GM18909 (cell line): ENCODE measurements at regions not wholly inside any gene's neighbourhood (a gene's known extent, or its start where the extent isn't known, plus 50 kb on each side); places are given as distances from the start of the nearest gene placed in this dataset.
"Not testable (repeated sequence)": the region's sequence is repeated elsewhere in the genome, so short reads cannot be mapped to it uniquely, and the experiment has no call there.

Experiments used
- ATAC-seq: cut with Tn5 transposase; IDR thresholded peaks from one replicate; pipeline ENCODE4 v1.9.1; 2021; ENCODE audit warnings: mild to moderate bottlenecking; ENCODE audit not compliant: unreplicated experiment, poor library complexity

- no peak for ATAC-seq
Measured at GRCh38 chr6:28657381-28657768, 131.7 kb downstream of the GPX5 start.

GRCh38 chr6:28657769-28658465 is 132.2 kb downstream of the GPX5 start:
- ATAC-seq, result no peak

- no peak for ATAC-seq
Measured at GRCh38 chr6:28658475-28659249, 133.0 kb downstream of the GPX5 start.

- ATAC-seq, result no peak
Measured at GRCh38 chr6:28659250-28659566, 133.5 kb downstream of the GPX5 start.

- no peak for ATAC-seq
Measured at GRCh38 chr6:28661097-28661713, 135.5 kb downstream of the GPX5 start.

GRCh38 chr6:28664870-28665396 is 139.3 kb downstream of the GPX5 start:
- no peak for ATAC-seq

- ATAC-seq, result no peak
Measured at GRCh38 chr6:28673417-28673786, 147.7 kb downstream of the GPX5 start.

- ATAC-seq, result no peak
Measured at GRCh38 chr6:28673787-28674671, 148.3 kb downstream of the GPX5 start.

- no peak for ATAC-seq
Measured at GRCh38 chr6:28675600-28675999, 149.9 kb downstream of the GPX5 start.

GRCh38 chr6:28682542-28682941 is 156.9 kb downstream of the GPX5 start:
- no peak for ATAC-seq

- not testable (repeated sequence) for ATAC-seq
Measured at GRCh38 chr6:28682956-28683685, 157.4 kb downstream of the GPX5 start.

- no peak for ATAC-seq
Measured at GRCh38 chr6:28683945-28684538, 158.4 kb downstream of the GPX5 start.

GRCh38 chr6:28685960-28686359 is 160.3 kb downstream of the GPX5 start:
- ATAC-seq, result not testable (repeated sequence)

GRCh38 chr6:28686446-28687027 is 160.9 kb downstream of the GPX5 start:
- ATAC-seq, result not testable (repeated sequence)

- ATAC-seq, result not testable (repeated sequence)
Measured at GRCh38 chr6:28687309-28687981, 161.8 kb downstream of the GPX5 start.

GRCh38 chr6:28691991-28692390 is 166.3 kb downstream of the GPX5 start:
- not testable (repeated sequence) for ATAC-seq

GRCh38 chr6:28693033-28693750 is 167.5 kb downstream of the GPX5 start:
- ATAC-seq, result no peak
